ENCODE measurements at regions not wholly inside any gene's neighbourhood (a gene's known extent, or its start where the extent isn't known, plus 50 kb on each side); places are given as distances from the start of the nearest gene placed in this dataset.

DNA sequence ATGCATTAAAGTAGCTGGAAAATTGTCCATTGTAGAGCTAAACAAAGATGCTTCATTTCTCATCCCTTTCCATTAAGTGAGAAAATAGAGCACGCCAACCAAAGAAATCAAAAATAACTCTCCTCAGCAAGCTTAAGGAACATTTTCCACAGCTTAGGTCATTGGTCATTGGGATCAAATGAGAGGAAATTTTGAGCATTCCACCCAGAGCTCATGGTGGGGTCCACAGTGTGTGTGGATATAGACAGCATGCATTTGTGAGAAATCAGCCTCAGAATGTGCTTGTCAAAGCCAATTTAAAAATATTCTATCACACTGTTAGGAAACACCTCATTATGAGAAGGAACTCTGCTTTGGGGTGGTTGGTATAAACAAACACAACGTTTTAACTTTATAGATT is 97.2 kb downstream of the HDGFL1 start:
- no peaks in the 10 kb centered on the region for H3K9me3 ChIP-seq (ENCODE audit: control insufficient read depth in 3 of 3, low read length in 3 of 3)
- no peaks in the 10 kb centered on the region for H3K27me3 ChIP-seq (ENCODE audit: control insufficient read depth in 3 of 3, insufficient read depth in 3 of 3, low read length in 3 of 3)
- H3K27ac ChIP-seq (ENCODE audit: low read depth, low read length) = no peak overlapping the region
- no peak overlapping the region for H3K4me3 ChIP-seq (ENCODE audit: low read length in 3 of 3)
- H3K4me1 ChIP-seq (ENCODE audit: control insufficient read depth in 3 of 3, insufficient read depth in 3 of 3, low read length in 3 of 3) = peaks cover 4 to 11% (median 10%) of the 10 kb centered on the region in 3 donors
- H3K36me3 ChIP-seq (ENCODE audit: control insufficient read depth in 3 of 3, insufficient read depth in 3 of 3, low read length in 3 of 3) = no peaks in the 10 kb centered on the region
- no peak overlapping the region for H3K9ac ChIP-seq (ENCODE audit: low read depth in 1 of 3, low read length in 3 of 3)

DNA sequence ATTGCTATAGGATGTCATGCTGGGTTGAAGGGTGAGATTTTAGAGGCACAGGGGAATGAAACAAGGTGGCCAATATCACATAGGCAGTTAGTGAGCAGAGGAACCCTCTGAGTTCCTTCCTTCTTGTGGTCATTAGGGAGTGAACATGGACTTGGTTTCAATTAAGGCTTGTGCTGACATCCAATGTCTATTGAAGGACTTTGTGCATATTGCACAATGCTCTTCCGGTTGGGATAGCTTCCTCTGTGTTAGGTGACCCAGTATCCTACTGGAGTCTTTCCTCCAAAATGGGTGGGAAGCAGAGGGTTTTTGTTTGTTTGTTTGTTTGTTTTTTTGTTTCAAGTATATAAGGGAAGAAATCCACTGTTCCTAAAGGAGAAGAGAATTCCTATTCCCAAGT is 98.5 kb downstream of the HDGFL1 start:
- no peak overlapping the region for H3K27ac ChIP-seq (ENCODE audit: low read depth, low read length)
- H3K4me1 ChIP-seq (ENCODE audit: control insufficient read depth in 3 of 3, insufficient read depth in 3 of 3, low read length in 3 of 3) = peaks cover 4 to 11% (median 10%) of the 10 kb centered on the region in 3 donors
- no peak overlapping the region for H3K9ac ChIP-seq (ENCODE audit: low read depth in 1 of 3, low read length in 3 of 3)

DNA sequence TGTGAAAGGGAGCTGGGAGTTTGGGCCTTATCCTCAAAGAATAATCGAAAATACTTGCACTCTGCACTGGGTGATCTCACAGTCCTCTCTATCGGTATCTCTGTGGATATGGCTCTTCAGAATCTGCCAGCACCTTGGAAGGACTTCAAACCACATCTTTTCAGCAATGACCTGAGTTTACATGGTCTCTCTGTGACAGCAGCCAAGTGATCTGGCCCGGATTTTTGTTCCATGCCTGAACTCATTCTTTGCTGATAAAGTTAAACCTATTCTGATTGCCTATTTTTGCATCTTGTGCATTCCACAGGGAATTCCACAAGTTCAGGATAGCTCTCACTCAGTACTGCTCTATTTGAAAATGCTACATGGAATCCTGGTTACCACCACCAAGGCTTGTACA is 98.9 kb downstream of the HDGFL1 start:
- no peak overlapping the region for H3K9ac ChIP-seq (ENCODE audit: low read depth in 1 of 3, low read length in 3 of 3)
- H3K27me3 ChIP-seq (ENCODE audit: control insufficient read depth in 3 of 3, insufficient read depth in 3 of 3, low read length in 3 of 3) = no peaks in the 10 kb centered on the region
- H3K4me3 ChIP-seq (ENCODE audit: low read length in 3 of 3) = no peak overlapping the region
- no peak overlapping the region for H3K27ac ChIP-seq (ENCODE audit: low read depth, low read length)
- no peaks in the 10 kb centered on the region for H3K36me3 ChIP-seq (ENCODE audit: control insufficient read depth in 3 of 3, insufficient read depth in 3 of 3, low read length in 3 of 3)
- H3K4me1 ChIP-seq (ENCODE audit: control insufficient read depth in 3 of 3, insufficient read depth in 3 of 3, low read length in 3 of 3) = peaks cover 4 to 11% (median 10%) of the 10 kb centered on the region in 3 donors
- no peaks in the 10 kb centered on the region for H3K9me3 ChIP-seq (ENCODE audit: control insufficient read depth in 3 of 3, low read length in 3 of 3)

More for the DNA sequence above, 98.5 kb downstream of the HDGFL1 start:
- H3K27me3 ChIP-seq (ENCODE audit: control insufficient read depth in 3 of 3, insufficient read depth in 3 of 3, low read length in 3 of 3) = no peaks in the 10 kb centered on the region
- H3K9me3 ChIP-seq (ENCODE audit: control insufficient read depth in 3 of 3, low read length in 3 of 3) = no peaks in the 10 kb centered on the region
- H3K36me3 ChIP-seq (ENCODE audit: control insufficient read depth in 3 of 3, insufficient read depth in 3 of 3, low read length in 3 of 3) = no peaks in the 10 kb centered on the region
- no peak overlapping the region for H3K4me3 ChIP-seq (ENCODE audit: low read length in 3 of 3)

DNA sequence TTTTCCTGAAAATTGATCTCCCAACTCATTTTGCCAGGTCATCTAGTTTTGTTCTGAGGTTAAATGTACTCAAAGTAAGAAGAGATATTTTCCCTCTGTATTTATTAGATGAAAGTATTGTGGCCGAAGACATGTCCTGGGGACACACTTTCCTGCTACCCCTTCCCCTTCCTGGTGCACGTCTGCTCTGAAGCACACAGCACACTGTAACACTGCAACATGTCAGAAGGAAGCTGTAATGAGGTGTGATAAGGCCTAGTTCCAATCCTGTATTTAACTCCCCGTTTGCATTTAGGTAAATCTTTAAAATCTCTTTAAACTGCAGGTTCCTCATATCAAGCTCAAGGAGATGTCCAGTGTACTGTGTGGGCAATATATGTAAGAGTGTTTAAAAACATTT is 99.4 kb downstream of the HDGFL1 start:
- Histone ChIP-seq H3K4me1 (ENCODE audit: control insufficient read depth in 3 of 3, insufficient read depth in 3 of 3, low read length in 3 of 3) (peaks cover 4 to 11% (median 10%) of the 10 kb centered on the region in 3 donors), H3K9me3 (ENCODE audit: control insufficient read depth in 3 of 3, low read length in 3 of 3) (no peaks in the 10 kb centered on the region), H3K4me3 (ENCODE audit: low read length in 3 of 3) (no peak overlapping the region), H3K36me3 (ENCODE audit: control insufficient read depth in 3 of 3, insufficient read depth in 3 of 3, low read length in 3 of 3) (no peaks in the 10 kb centered on the region), H3K27ac (ENCODE audit: low read depth, low read length) (no peak overlapping the region), H3K27me3 (ENCODE audit: control insufficient read depth in 3 of 3, insufficient read depth in 3 of 3, low read length in 3 of 3) (no peaks in the 10 kb centered on the region), H3K9ac (ENCODE audit: low read depth in 1 of 3, low read length in 3 of 3) (no peak overlapping the region)

DNA sequence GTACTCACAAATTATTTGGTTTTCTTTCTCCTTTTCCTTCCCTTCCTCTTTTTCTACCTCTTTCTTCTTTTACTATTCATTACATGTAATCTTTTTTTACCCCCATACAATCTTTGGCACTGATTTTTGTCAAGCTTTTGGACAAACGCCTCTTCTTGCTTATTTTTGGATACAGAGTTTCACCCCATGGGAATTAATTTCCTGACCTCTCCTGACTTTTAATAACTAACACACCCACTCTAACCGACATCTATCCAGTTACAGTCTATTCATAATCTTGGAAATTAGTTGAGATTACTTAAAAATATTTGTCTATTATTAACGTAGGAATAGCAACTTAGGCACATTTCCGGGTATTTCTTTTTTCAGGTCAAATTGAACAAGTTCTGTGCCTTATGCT is 101.2 kb downstream of the HDGFL1 start:
- no peaks in the 10 kb centered on the region for H3K27me3 ChIP-seq (ENCODE audit: control insufficient read depth in 3 of 3, insufficient read depth in 3 of 3, low read length in 3 of 3)
- H3K9me3 ChIP-seq (ENCODE audit: control insufficient read depth in 3 of 3, low read length in 3 of 3) = no peaks in the 10 kb centered on the region
- H3K27ac ChIP-seq (ENCODE audit: low read depth, low read length) = no peak overlapping the region
- no peak overlapping the region for H3K9ac ChIP-seq (ENCODE audit: low read depth in 1 of 3, low read length in 3 of 3)
- no peaks in the 10 kb centered on the region for H3K36me3 ChIP-seq (ENCODE audit: control insufficient read depth in 3 of 3, insufficient read depth in 3 of 3, low read length in 3 of 3)
- H3K4me3 ChIP-seq (ENCODE audit: low read length in 3 of 3) = no peak overlapping the region
- H3K4me1 ChIP-seq (ENCODE audit: control insufficient read depth in 3 of 3, insufficient read depth in 3 of 3, low read length in 3 of 3) = peaks cover 4 to 11% (median 10%) of the 10 kb centered on the region in 3 donors

DNA sequence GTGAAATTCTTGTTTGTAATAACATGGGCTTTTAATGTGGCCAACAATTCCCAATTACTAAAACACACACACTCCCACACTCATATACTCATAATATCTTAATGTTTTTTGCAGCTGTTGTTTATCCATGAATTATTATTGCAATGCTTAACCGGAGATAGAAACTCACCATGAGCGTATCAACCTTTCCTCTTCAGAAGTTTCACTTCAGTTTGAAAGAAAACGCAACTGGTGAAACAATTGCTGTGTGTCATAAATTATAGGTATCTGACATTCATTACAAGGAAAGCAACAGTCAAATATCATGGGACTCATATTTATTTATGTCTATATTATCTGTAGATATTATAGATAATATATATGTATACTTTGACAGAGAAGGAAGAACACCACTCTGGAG is 104.1 kb downstream of the HDGFL1 start:
- no peak overlapping the region for H3K27ac ChIP-seq (ENCODE audit: low read depth, low read length)
- H3K36me3 ChIP-seq (ENCODE audit: control insufficient read depth in 3 of 3, insufficient read depth in 3 of 3, low read length in 3 of 3) = no peaks in the 10 kb centered on the region
- H3K4me1 ChIP-seq (ENCODE audit: control insufficient read depth in 3 of 3, insufficient read depth in 3 of 3, low read length in 3 of 3) = peaks cover 3 to 5% (median 4%) of the 10 kb centered on the region in 3 donors
- H3K9ac ChIP-seq (ENCODE audit: low read depth in 1 of 3, low read length in 3 of 3) = no peak overlapping the region
- H3K4me3 ChIP-seq (ENCODE audit: low read length in 3 of 3) = no peak overlapping the region
- no peaks in the 10 kb centered on the region for H3K9me3 ChIP-seq (ENCODE audit: control insufficient read depth in 3 of 3, low read length in 3 of 3)
- H3K27me3 ChIP-seq (ENCODE audit: control insufficient read depth in 3 of 3, insufficient read depth in 3 of 3, low read length in 3 of 3) = no peaks in the 10 kb centered on the region

DNA sequence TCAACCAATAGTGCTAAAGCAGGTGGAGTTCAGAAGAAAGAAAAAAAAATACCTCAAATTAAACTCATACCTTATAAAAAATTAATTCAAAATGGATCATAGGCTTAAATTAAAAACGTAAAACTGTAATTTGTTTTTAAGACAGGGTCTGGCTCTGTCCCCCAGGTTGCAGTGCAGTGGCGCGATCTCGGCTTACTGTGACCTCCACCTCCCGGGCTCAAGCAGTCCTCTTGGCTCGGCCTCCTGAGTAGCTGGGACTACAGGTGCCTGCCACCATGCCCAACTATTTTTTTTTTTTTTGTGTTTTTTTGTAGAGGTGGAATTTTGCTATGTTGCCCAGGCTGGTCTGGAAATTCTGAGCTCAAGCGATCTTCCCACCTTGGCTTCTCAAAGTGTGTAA is 111.6 kb downstream of the HDGFL1 start:
- H3K36me3 ChIP-seq (ENCODE audit: control insufficient read depth in 3 of 3, insufficient read depth in 3 of 3, low read length in 3 of 3) = no peaks in the 10 kb centered on the region
- no peak overlapping the region for H3K27ac ChIP-seq (ENCODE audit: low read depth, low read length)
- no peak overlapping the region for H3K4me3 ChIP-seq (ENCODE audit: low read length in 3 of 3)
- H3K9me3 ChIP-seq (ENCODE audit: control insufficient read depth in 3 of 3, low read length in 3 of 3) = no peaks in the 10 kb centered on the region
- no peaks in the 10 kb centered on the region for H3K27me3 ChIP-seq (ENCODE audit: control insufficient read depth in 3 of 3, insufficient read depth in 3 of 3, low read length in 3 of 3)
- H3K4me1 ChIP-seq (ENCODE audit: control insufficient read depth in 3 of 3, insufficient read depth in 3 of 3, low read length in 3 of 3) = no peaks in the 10 kb centered on the region
- H3K9ac ChIP-seq (ENCODE audit: low read depth in 1 of 3, low read length in 3 of 3) = no peak overlapping the region

DNA sequence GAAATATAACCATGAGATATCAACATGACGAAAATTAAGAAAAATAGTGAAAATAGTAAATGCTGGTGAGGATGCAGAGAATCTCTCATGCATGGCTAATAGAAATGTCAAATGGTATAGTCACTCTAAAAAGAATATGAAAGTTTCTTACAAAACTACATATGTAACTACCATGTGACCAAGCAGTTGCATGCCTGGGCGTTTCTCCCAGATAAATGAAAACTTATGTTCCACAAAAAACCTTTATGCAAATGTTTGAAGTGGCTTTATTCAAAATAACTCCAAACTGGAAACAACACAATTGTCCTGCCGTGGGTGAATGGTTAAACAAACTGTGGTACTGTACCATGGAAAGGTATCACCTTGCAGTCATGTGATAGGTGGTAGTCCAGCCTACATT is 112.4 kb downstream of the HDGFL1 start:
- no peaks in the 10 kb centered on the region for H3K9me3 ChIP-seq (ENCODE audit: control insufficient read depth in 3 of 3, low read length in 3 of 3)
- H3K27me3 ChIP-seq (ENCODE audit: control insufficient read depth in 3 of 3, insufficient read depth in 3 of 3, low read length in 3 of 3) = no peaks in the 10 kb centered on the region
- H3K9ac ChIP-seq (ENCODE audit: low read depth in 1 of 3, low read length in 3 of 3) = no peak overlapping the region
- H3K27ac ChIP-seq (ENCODE audit: low read depth, low read length) = no peak overlapping the region
- no peaks in the 10 kb centered on the region for H3K4me1 ChIP-seq (ENCODE audit: control insufficient read depth in 3 of 3, insufficient read depth in 3 of 3, low read length in 3 of 3)
- no peaks in the 10 kb centered on the region for H3K36me3 ChIP-seq (ENCODE audit: control insufficient read depth in 3 of 3, insufficient read depth in 3 of 3, low read length in 3 of 3)
- H3K4me3 ChIP-seq (ENCODE audit: low read length in 3 of 3) = no peak overlapping the region

DNA sequence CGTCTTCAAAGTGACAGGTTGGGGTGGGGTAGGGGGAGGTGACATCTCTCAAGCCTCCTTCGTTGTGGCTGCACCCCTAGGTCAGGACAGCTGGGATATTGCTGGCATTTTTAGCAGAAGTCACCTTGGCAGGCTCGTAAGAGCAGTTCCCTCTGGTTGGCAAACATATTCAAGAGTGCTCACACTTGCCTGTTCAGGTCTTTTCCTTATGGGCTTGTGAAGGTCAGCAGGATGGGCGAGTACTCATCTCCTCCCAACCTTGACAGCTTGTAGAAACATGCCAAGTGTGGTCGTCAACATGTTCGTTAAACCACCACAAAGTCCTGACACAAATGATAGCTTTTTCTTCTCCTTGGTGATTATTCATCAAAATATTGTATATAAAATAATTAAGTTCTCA is 113.6 kb downstream of the HDGFL1 start:
- no peak overlapping the region for H3K4me3 ChIP-seq (ENCODE audit: low read length in 3 of 3)
- H3K27ac ChIP-seq (ENCODE audit: low read depth, low read length) = no peak overlapping the region
- H3K9ac ChIP-seq (ENCODE audit: low read depth in 1 of 3, low read length in 3 of 3) = no peak overlapping the region
- no peaks in the 10 kb centered on the region for H3K36me3 ChIP-seq (ENCODE audit: control insufficient read depth in 3 of 3, insufficient read depth in 3 of 3, low read length in 3 of 3)
- no peaks in the 10 kb centered on the region for H3K9me3 ChIP-seq (ENCODE audit: control insufficient read depth in 3 of 3, low read length in 3 of 3)
- no peaks in the 10 kb centered on the region for H3K4me1 ChIP-seq (ENCODE audit: control insufficient read depth in 3 of 3, insufficient read depth in 3 of 3, low read length in 3 of 3)
- H3K27me3 ChIP-seq (ENCODE audit: control insufficient read depth in 3 of 3, insufficient read depth in 3 of 3, low read length in 3 of 3) = no peaks in the 10 kb centered on the region

DNA sequence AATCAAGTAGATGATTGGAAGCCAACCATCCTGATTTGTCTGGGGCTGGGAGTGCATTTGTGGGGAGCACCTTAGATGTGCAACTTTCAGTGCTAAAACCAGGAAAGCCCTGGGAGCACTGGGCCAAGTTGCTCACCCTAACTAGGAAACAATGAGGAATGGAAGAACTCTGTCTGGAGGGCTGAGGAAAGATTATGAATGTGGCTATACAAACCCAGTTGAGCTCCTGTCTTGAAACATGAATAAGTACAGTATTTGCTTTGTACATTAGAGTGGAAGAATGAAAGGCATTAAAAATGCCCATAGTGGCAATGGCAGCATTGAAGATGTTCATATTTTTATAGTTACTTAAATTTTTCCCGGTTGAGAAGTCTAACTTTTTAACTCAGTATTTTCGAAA is 121.1 kb downstream of the HDGFL1 start:
- no peak overlapping the region for H3K4me3 ChIP-seq (ENCODE audit: low read length in 3 of 3)
- H3K9ac ChIP-seq (ENCODE audit: low read depth in 1 of 3, low read length in 3 of 3) = no peak overlapping the region
- H3K9me3 ChIP-seq (ENCODE audit: control insufficient read depth in 3 of 3, low read length in 3 of 3) = no peaks in the 10 kb centered on the region
- H3K4me1 ChIP-seq (ENCODE audit: control insufficient read depth in 3 of 3, insufficient read depth in 3 of 3, low read length in 3 of 3) = no peaks in the 10 kb centered on the region
- H3K27ac ChIP-seq (ENCODE audit: low read depth, low read length) = no peak overlapping the region
- no peaks in the 10 kb centered on the region for H3K27me3 ChIP-seq (ENCODE audit: control insufficient read depth in 3 of 3, insufficient read depth in 3 of 3, low read length in 3 of 3)
- H3K36me3 ChIP-seq (ENCODE audit: control insufficient read depth in 3 of 3, insufficient read depth in 3 of 3, low read length in 3 of 3) = no peaks in the 10 kb centered on the region
